ENCODE measurements at regions not wholly inside any gene's neighbourhood (a gene's known extent, or its start where the extent isn't known, plus 50 kb on each side); places are given as distances from the start of the nearest gene placed in this dataset.

DNA sequence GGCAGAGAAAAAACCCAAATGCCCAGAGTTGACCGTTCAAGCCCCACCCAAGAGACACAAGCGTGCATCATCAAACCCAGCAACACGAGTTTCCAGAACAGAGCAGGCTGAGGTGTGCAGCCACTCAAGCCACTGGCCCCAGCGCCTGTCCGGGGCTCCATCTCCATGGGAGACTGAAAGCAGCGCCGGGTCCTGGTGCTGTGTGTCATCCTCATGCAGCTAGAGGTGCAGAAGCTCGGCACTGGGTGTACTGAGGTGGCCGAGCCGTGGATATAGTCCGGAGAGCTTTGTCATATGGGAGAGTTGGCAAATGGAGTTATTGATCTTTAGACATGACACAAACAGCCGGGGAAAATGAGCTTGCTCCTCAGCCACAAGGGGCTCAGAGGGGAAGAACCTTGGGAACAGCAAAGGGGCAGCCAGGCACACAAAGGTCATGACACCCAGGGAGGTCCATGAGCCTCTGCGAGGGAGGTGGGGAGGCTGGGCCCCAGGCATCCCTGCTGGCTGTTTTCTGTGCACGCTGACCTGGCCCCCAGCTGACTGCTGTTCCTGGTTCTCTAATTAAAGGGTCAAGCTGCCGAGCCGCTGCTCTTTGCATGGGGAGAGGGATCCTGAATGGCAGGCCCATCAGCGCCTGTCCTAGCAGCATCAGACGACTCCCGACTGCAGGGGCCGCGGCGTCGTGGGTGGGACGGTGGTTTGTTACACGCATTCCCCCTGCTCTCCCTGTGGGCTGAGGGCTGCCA lies 145.4 kb upstream of the SFSWAP start:
- DNase-seq (ENCODE audit: low read depth): no peak
- no peak overlapping the region for H3K4me3 ChIP-seq (ENCODE audit: low read depth, low read length)
- TF ChIP-seq, protein P1, sequence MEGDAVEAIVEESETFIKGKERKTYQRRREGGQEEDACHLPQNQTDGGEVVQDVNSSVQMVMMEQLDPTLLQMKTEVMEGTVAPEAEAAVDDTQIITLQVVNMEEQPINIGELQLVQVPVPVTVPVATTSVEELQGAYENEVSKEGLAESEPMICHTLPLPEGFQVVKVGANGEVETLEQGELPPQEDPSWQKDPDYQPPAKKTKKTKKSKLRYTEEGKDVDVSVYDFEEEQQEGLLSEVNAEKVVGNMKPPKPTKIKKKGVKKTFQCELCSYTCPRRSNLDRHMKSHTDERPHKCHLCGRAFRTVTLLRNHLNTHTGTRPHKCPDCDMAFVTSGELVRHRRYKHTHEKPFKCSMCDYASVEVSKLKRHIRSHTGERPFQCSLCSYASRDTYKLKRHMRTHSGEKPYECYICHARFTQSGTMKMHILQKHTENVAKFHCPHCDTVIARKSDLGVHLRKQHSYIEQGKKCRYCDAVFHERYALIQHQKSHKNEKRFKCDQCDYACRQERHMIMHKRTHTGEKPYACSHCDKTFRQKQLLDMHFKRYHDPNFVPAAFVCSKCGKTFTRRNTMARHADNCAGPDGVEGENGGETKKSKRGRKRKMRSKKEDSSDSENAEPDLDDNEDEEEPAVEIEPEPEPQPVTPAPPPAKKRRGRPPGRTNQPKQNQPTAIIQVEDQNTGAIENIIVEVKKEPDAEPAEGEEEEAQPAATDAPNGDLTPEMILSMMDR (conservative IDR thresholded peaks at IDR 0.05; ENCODE audit: low read depth, low read length): no peak

DNA sequence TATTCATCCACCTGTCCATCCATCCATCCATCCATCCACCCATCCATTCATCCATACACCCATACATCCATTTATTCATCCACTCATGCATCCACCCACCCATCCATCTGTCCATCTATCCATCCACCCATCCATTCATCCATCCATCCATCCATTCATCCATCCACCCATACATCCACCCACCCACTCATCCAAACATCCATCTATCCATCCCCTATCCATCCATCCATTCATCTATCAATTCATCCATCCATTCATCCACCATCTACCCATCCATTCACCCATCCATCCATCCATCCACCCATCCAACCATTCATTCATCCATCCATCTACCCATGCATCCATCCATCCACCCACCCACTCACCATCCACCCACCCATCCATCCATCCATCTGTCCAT lies 142.6 kb upstream of the SFSWAP start:
- DNase-seq (ENCODE audit: low read depth): no peak
- TF ChIP-seq, protein P1 (conservative IDR thresholded peaks at IDR 0.05; ENCODE audit: low read depth, low read length): no peak
- H3K4me3 ChIP-seq (ENCODE audit: low read depth, low read length): no peak overlapping the region

DNA sequence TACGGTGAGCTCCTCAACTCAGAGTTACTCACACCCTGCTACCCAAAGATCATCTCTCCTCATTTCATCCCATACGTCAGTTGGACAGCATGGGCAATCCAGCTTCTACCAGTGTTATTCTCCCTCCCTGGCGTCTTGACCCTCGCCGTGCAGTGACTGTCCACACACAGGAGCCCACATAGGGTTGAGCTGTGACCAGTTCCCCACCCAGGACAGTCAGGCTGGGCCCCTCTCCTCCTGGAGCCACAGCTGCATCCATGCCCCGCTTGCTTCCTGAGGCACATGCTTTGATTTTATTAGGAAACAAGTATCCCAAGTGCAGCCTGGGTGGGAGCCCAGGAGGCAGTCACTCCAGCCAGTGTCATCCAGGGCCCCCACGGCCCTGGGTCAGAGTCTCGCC lies 140.3 kb upstream of the SFSWAP start:
- TF ChIP-seq, protein P1 (conservative IDR thresholded peaks at IDR 0.05; ENCODE audit: low read depth, low read length): no peak
- no peak overlapping the region for H3K4me3 ChIP-seq (ENCODE audit: low read depth, low read length)
- DNase-seq (ENCODE audit: low read depth): no peak

DNA sequence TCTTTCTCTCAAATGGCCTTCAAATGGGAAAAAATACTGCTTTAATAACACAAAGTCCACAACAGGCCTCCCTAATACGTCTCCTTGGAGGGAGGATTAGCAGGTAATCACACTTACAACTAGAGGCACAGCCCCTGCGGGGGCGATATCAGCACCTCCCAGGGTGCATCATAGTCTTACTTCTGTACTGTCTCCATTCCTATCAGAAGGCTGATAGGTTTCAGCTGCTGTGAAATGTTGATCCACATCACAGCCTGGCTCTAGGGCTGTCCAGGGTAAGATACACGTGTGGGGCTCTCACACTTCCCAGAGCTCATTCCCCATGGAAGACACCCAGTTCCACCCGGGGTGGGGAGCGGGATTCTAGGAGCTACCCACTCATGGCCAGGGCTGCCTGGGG lies 139.1 kb upstream of the SFSWAP start:
- H3K4me3 ChIP-seq (ENCODE audit: low read depth, low read length): no peak overlapping the region
- no peak for DNase-seq (ENCODE audit: low read depth)
- TF ChIP-seq, protein P1 (conservative IDR thresholded peaks at IDR 0.05; ENCODE audit: low read depth, low read length): no peak

DNA sequence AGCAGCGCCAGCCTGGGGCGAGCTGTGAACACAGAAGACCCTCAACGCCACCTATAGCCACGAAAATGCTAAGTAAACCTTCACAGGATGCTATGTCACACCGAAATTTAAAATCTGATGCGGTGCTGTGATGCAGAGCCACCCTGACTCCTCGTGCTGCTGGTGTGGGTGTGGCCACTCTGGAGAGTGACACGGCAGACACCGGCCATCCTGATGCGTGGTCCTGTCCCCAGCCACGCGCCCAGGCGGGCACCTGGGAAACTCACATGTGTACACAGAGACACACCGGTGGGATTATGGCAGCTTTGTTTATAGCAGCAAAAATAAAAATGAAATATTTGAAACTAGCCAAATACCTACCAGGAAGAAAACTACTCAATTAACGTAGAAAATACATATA lies 138.3 kb upstream of the SFSWAP start:
- H3K4me3 ChIP-seq (ENCODE audit: low read depth, low read length): no peak overlapping the region
- DNase-seq (ENCODE audit: low read depth): no peak
- TF ChIP-seq, protein P1 (conservative IDR thresholded peaks at IDR 0.05; ENCODE audit: low read depth, low read length): no peak

DNA sequence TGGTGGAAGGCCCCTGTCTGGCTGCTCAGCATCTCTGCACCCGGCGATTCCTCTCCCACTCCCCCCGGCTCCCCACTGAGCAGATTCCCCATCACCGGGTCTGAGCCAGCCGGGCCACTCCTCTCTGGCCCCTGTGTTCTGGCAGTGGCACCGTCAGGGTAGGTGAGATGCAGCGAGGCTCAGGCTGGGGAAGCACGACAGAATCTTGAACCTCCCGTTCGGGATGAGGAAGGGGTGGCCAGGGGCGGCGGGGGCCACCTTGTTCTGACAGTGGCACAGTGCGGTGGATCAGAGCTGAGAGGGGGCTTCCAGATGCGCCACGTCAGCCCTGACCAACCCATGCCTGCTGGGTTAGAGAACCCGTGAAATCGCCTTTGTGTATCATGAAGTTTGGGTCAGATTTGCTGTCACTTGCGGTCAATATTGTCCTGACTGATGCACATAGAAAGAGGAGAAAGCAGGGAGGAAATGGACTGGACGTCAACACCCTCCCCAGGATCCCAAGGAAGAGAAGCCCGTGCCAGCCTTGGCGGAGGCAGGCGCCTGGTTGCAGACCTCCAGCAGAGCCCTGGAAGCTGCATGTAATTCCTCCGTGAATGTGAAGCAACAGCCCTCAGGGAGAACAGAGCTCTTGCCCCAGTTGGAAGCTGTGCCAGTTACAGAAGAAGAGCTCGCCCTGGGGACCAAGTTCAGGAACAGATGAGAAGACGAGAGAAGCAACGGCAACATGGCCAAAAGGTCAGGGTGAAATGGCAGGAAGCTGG lies 137.1 kb upstream of the SFSWAP start:
- no peak for DNase-seq (ENCODE audit: low read depth)
- H3K4me3 ChIP-seq (ENCODE audit: low read depth, low read length): no peak overlapping the region
- TF ChIP-seq, protein P1 (conservative IDR thresholded peaks at IDR 0.05; ENCODE audit: low read depth, low read length): no peak

Data from choroid plexus epithelial cell (primary cell).